Epithelial cell of prostate (primary cell): ENCODE measurements at regions not wholly inside any gene's neighbourhood (a gene's known extent, or its start where the extent isn't known, plus 50 kb on each side); places are given as distances from the start of the nearest gene placed in this dataset.
"Not testable (repeated sequence)": the region's sequence is repeated elsewhere in the genome, so short reads cannot be mapped to it uniquely, and the experiment has no call there.

ENCODE experiments used
- DNase-seq: peaks from one replicate; pipeline ENCODE4 v3.0.0-alpha.2; 2011; ENCODE audit warnings: low read depth, low spot score
- H3K27ac ChIP-seq: fragments of 450-650 bp; 2 replicates; pipeline ENCODE4 v1.5.1; 2017; ENCODE audit warnings: mild to moderate bottlenecking

DNA sequence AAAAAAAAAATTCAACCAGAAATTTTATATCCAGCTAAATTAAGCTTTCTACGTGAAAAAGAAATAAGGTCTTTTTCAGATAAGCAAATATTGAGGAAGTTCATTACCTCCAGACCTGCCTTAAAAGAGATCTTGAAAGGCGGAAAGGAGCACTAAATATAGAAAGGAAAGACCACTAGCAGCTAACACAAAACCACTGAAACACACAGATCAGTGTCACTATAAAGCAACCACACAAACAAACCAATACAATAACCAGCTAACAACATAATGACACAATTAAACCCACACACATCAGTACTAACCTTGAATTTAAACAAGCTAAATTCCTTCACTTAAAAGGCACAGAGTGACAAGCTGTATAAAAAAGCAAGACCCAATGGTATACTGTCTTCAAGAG, 958.3 kb downstream of the TSN start:
- H3K27ac ChIP-seq, result no peak overlapping the region
- no peak for DNase-seq

DNA sequence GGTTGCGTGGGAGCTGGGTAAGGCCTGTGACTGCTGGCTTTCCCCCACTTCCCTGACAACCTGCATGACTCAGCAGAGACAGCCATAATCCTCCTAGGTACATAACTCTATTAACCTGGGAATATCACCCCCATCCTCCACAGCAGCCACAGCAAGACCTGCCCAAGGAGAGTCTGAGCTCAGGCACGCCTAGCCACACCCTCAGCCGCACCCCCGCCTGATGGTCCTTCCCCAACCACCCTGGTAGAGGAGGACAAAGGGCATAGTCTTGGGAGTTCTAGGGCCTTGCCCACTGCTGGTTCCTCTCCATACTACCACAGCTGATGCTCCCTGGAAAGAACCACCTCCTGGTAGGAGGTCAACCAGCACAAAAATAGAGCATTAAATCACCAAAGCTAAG, 965.4 kb downstream of the TSN start:
- DNase-seq, H3K27ac ChIP-seq: not testable (repeated sequence)

DNA sequence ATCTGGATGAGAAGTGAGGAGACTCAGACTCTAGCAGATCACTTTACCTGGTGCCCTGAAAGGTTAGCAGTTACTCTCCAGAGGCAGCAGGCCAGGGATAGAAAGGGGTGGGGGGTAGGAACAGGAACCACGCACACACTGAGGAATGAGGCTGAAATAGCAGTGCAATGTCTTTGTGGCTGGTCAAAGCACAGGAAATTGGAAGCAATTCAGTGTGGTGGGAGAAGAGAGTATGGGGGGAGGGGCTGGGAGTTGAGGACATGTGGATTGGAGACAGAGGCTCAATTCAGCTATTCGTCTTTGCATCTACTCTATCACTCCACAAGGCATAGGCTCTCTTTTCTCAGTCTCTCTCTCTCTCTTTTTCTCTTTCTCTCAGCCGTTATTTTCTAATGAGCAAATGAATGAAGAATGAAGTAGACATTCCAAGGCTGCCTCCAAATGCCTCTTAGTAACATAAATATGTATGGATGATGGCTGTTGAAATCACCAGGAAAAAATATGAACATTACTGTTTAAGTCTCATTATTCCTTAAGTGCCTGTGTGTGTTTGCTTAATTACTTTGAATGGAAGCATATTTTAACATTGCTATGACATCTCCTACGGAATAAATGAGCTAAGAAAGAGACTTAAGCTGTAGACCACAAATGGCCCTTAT, 979.4 kb downstream of the TSN start:
- no peak for DNase-seq
- no peak overlapping the region for H3K27ac ChIP-seq

DNA sequence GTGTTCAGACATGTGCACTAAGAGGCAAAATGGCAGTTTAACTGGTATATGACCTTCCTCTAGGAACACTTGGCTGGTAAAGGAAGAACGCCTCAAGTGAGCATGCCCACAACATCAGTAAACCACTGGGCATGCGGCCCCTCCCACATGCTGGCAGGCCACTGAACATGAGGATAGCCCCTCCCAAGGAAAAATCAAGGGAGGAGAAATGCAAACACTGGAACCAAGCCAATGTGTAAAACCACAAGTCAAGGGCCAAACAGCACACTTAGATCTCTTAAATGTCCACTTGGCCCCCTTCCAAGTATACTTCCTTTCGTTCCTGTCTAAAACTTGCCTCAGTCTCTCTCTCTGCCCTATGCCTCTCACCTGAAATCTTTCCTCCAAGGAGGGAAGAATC, 980.8 kb downstream of the TSN start:
- no peak overlapping the region for H3K27ac ChIP-seq
- no peak for DNase-seq

DNA sequence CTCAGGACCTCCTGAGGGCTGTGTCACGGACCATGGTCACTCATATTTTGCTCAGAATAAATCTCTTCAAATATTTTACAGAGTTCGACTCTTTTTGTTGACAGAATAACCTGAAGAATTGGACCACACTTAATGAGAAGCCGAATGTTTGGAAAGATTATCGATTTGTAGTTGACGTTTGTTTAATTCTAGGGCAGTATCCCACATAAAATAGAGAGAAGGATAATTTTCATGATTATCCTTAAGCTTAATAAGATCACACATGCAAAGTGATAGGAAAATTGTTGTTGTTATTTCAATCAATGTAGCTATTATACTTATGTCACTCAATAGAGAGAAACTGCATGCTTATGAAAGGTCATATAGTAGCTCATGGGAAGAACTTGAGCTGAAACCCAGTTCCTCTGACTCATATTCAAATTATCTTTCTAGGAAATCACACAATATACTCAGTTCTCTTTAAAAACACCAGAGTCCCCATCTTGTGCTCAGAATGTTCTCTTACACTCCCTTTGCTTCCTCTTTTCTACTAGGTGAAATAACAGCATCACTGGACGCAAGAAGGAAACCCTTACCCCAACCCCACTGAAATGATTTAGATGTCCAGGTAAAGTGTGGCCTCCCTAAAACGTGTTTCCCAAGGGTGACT, 982.1 kb downstream of the TSN start:
- no peak overlapping the region for H3K27ac ChIP-seq
- DNase-seq, result no peak

DNA sequence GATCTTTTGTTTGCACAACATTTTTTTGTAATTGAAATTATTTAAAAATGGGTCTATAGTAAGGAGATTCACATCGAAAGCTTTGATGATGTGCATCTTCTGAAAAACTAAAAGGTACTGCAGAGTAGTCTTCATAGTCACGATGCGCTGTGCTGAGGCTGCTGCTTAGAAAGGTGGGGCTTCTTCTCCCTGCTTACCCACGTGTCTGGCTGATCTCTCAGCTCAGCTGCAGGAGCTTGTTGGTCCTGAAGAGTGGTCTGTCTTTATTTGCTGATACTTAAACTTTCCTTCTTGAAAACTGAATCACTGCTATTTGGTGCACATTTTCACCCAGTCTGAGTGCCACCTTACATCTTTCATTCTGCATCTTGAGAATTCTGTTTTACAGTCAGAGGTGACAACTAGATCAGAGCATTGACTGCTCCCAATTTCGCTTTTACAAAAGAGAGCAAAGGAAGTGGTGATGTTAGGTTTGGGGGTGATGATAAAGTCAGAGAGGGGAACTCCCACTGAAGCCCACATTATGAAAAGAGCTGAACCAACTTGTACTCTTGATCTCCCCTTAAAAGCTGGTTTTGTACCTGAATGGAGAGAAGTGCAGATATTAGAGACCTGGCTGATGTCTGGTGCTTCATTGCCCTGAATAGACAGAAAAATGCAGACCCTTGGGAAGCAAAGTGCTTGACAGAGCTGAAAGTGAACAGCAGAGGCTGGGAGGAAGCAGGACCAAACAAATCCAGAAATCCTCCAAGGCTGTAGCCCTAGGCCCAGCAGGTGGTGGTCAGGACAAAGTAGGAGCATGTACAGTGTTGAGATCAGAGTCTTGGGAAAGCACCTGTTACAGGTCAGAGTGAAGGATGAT, 984.5 kb downstream of the TSN start:
- DNase-seq, result no peak
- H3K27ac ChIP-seq, result no peak overlapping the region

DNA sequence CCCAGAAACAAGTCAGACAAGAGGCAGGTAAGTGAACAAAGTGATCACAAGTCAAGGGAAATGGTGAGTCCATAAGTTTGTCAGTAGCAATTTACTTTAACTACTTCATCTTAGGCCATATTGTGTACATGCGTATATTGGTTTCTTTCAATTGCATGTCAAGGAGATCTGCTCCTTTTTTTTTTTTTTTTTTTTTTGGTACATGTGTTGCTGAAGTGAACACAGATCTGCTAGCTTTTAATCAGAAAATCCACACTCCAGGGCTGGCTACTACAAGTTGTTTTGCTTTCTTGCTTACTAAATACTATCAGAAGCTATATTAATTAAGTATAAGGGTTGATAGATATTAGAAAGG, 985.1 kb downstream of the TSN start:
- DNase-seq, result no peak
- H3K27ac ChIP-seq, result no peak overlapping the region

DNA sequence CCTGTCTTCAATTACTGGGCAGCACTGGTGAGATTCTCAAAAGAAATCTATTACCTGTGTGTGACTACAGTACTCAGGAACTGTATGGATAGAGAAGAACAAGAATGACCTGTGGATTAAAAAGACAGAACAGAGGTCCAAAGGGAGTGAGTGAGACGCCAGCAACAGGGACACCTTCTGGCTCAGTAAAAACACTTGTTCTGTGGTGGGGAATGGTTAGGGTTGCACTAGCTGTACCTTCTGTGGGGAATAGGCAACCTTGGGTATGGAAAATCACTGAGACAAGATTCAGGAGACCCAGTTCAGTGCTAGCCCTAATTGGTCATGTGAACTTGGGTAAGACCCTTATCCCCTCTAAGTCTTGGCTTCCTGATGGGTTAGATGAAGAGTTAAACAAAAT, 986.0 kb downstream of the TSN start:
- no peak overlapping the region for H3K27ac ChIP-seq
- DNase-seq, result no peak

DNA sequence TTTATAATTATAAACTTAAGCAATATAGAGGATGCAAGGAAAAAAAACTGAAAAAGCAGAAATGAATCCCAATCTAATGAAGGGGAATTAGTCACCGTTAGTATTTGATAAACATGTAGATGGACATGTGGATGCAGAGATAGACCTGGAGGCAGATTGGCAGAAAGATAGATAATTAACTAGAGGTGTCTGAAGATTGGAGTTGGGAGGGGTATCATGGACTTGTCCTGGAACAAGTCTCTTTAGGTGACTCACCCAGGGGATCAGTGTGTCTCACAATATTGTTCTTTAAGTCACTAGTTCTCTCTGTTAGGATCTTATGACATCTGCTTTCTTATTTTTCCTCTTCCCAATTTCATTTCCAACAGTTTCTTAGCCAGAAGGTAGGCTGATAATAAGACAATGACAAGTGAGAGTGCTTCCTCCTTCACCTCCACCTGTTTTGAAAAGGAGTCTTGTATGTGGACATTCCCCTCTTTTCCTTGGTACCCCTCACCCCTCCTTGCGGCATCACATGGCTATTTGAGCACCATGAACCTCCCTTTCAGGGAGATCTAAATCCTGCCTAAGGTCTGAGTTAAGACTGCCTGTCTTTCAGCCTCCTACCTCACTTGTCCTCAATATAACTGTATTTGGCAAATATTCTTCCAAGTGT, 987.7 kb downstream of the TSN start:
- no peak for DNase-seq
- H3K27ac ChIP-seq, result no peak overlapping the region

DNA sequence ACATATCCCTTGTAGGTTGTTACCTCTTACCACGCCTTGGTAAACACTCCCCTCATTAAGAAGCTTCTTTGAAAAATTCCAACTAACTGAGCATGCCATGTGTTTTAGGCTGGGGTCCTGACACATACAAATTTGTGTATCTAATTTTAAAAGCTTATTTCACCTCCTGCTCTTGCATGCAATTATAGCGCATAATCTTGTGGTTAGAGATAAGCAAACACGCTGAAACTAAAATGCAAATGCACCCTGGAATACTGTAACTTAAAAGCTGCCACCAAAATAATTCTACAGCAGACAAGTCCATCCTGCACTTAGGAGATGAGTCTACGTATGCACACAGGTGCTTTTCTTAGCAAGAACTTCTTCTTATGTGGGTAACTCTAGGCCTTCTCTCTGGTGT, 990.2 kb downstream of the TSN start:
- no peak overlapping the region for H3K27ac ChIP-seq
- DNase-seq, result no peak

DNA sequence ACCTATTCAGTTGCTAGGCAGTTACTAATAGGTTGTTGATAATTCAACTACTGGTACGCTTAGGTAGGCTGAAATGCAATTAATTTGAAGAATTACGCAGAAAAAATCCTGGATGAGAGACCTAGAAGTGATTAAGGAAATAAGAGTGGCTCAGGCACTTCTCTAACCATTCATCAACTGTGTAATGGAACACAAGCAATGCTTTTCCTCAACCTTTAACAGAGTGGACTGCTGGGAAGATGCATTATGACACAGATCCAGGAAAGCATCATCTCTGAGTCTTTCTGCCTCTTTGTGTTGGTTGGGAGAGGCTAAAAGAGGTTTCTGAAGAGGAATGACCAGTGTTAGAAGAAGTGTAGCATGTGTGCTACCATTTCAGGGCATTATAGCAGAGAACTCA, 992.2 kb downstream of the TSN start:
- DNase-seq, result no peak
- no peak overlapping the region for H3K27ac ChIP-seq

DNA sequence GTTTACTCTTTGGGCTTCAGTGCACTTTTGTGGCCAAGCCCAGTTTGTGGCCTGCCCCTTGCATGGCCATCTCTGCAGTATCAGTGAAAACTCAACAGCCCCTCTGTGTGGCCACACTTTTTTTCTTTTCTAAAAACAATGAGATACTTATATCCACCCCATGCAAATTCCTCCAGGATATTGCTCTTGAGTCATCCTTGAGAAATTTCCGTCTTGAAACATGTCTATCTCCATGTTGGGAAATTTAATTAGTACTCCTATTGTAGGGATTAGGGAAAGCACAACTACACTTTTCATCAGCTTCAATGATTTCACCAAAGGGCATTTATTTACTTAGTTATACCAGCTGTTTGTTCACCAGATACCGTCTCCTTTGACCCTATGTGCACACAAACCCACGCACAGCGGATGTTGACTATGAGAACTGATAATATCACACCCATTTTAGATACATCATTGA, 993.1 kb downstream of the TSN start:
- peak; percentile 0 for DNase-seq
- peak overlapping the region; percentile 36 for H3K27ac ChIP-seq

DNA sequence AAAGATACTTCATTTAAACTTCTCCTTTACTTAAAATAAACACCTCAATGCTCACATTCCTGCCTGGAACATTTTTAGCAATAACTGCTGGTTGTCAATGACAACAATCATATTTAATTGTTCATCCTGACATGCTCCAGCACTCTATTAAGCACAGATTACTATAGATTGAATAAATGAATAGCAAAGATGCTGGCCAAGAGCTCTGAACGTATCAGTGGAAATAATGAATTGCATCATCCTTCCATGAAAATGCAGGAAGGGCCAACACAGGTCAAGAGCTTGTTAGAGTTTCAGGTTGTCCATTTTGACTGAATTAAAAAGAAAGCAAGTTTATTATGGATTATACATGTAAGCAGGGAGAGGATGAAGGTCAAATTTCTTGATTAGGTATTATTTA, 994.0 kb downstream of the TSN start:
- H3K27ac ChIP-seq, result peak overlapping the region; percentile 36
- DNase-seq, result no peak

DNA sequence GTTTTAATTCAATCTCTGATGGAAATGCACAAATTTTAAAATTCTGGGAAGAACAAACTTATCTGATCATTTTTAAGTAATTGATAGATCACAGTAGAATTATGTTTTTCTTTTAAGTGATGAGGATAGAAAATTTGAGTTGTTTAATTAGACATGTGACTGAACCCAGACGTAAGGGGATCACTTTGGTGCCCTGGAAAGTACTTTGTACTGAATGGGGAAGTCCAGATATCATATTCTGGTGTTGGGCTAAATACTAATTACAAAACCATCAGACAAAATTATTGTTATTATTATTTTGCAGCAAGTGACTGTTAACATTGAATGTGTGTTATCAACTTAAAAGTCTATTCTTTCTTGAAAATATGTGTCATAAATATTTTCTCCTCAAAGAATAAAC, 994.6 kb downstream of the TSN start:
- no peak overlapping the region for H3K27ac ChIP-seq
- no peak for DNase-seq

DNA sequence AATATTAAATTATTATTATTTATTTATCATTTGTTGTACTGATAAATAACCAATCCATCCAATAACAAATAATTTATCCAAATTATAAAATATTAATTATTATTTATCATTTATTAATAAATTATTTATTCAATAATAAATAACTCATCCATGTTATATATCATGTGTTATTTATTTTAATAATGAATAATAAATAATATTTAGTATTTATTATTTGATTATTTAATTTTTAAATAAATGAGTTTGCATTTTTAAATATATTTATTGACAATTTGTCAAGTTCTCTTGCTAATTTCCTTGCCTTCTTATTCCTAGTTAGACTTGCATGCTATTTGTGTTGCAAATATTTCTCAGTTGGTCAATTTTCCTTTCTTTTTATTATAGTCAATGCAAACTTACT, 995.4 kb downstream of the TSN start:
- no peak overlapping the region for H3K27ac ChIP-seq
- no peak for DNase-seq

DNA sequence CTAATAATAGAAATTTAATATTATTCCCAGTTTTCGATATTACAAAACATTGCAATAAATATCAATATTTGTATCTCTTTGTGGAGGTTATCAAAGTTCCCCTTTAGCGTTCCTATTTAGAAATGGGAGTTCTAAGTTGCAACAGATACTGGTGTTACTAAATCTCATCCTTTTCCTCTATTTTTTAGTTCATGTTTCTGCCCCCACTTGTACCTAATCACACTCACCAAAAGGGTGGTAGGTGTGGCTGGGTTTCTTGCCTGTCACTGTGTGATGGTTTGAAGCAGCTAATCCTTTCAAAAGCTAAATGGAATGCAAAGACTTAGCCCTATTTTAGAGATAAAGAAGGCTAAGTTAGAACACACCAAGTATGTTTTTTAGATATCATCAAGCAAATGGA, 997.9 kb downstream of the TSN start:
- no peak for DNase-seq
- no peak overlapping the region for H3K27ac ChIP-seq

DNA sequence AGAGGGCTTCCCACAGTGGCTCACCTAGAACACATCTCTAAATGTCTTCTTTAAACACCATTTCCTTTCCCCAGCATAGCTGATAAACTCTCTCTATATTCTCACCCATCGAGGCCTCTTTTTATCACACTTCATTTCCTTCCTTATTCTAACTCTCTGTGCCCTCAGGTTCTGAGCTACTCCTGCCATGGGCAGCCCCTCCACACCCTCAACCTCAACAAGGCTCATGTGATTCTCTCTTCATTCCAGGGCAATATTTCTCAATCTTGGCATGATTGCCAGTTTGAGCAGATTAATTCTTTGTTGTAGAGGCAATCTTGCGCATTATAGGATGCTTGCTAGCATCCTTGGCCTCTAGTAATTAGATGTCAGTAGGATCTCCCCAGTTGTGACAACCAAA, 999.1 kb downstream of the TSN start:
- H3K27ac ChIP-seq, result no peak overlapping the region
- no peak for DNase-seq

DNA sequence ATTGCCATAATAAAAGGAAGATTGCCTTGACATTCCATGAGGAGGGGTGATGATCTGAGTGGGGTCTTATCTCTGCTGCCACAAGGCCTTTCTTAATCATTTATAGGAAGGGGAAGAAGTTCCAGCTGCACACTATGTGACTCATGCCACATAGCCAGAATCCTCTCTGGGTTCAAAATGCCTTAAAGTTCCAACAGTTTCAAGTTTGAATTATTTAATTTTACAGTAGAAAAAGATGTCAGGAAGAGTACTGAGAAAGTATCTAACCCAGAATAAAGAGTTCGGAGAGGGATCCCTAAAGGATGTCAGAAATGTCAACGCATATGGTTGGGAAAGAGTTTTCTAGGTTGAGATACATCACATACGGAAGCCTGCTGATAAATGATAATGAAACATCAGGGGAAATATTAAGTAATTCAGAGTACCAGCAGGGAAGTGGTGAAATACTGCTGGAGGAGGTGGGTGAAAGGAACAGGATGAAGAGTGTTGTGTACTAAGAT, 999.9 kb downstream of the TSN start:
- no peak overlapping the region for H3K27ac ChIP-seq
- DNase-seq, result no peak

DNA sequence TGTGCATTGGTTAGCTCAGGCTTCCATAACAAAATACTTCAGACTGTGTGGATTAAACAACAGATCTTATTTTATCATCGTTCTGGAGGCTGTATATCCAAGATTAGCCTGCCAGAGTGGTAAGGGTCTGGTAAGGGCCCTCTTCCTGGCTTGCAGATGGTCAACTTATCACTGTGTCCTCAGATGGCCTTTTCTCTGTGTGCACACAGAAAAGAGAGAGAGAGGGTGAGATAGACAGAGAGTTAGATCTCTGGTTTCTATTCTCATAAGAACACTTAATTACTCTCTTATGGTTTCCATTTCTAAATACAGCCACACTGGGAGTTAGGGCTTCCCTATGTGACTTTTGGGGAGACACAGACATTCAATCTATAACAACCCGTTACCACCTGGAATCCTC, 1003.5 kb downstream of the TSN start:
- DNase-seq, result no peak
- no peak overlapping the region for H3K27ac ChIP-seq

DNA sequence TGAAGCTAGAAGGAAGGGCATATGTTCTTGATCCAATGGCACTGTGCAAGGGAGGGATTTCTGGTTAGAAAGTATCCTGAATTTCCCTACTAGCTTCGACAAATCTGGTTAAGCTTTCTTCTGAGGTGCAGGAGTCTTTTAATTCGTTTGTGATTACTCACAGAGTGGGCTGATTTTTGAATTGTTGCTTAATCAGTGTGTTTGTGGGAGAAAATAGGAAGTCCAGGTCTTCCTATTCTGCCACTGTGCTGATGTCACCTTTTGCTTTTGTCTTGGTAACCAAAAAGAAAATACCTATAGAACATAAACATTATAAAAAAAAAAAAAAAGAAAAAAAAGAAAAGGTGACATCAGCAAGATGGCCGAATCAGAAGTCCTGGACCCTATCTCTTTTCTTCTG, 1008.6 kb downstream of the TSN start:
- H3K27ac ChIP-seq, result no peak overlapping the region
- no peak for DNase-seq

DNA sequence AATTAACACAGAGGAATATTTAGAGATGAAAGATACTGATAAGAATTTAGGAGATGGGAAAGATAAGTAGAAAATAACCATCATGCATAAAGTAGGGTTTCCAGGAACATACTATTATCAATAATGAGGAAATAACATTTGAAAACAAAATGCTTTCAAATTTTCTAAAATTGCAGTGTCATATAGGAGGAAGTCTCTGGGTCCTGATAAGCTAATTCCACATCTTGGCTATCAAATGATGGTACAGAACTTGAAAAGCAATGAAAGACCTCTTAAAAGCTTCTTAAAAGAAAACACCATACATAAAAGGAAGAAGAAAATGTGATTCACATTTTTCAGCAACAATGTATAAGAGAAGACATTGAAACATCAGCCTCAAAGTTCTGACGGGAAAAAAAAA, 1024.8 kb downstream of the TSN start:
- DNase-seq, result no peak
- H3K27ac ChIP-seq, result no peak overlapping the region
